OCI-LY7 (cell line): ENCODE measurements at regions not wholly inside any gene's neighbourhood (a gene's known extent, or its start where the extent isn't known, plus 50 kb on each side); places are given as distances from the start of the nearest gene placed in this dataset.

Experiments used
- EZH2phosphoT487 ChIP-seq: fragments of 200-600 bp; sonication (generic); IDR thresholded peaks from 2 replicates; pipeline ENCODE4 v1.6.1; 2018; ENCODE audit warnings: low read depth, borderline replicate concordance, mild to moderate bottlenecking, mixed run types, antibody characterized with exemption, low read length, moderate library complexity, mixed read lengths
- TF ChIP-seq, protein P1 (sequence below): fragments of 200-600 bp; sonication (generic); conservative IDR thresholded peaks from 2 replicates; pipeline ENCODE4 v1.5.1; 2014; ENCODE audit warnings: mild to moderate bottlenecking, antibody characterized with exemption, low read length, moderate library complexity, mixed read lengths

DNA sequence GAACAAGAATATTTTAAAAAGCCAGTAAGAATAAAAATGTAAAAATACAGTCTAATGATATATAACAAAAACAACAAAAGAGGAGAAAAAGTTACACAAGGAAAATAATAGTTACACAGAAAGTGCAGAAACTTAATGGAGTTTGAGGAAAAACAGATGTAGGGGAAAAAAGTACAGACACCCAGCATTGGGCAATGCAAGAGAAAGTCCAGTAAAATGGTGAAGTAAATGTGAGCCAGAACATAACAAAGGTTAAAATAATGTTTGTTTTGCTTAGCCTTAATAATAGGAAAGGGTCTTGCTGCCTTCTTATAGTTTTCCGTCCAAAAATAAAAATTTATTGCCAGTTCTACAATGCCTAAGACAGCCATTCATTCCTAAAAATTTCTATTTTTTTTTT lies 364.2 kb downstream of the NNT start:
- TF ChIP-seq, protein P1, sequence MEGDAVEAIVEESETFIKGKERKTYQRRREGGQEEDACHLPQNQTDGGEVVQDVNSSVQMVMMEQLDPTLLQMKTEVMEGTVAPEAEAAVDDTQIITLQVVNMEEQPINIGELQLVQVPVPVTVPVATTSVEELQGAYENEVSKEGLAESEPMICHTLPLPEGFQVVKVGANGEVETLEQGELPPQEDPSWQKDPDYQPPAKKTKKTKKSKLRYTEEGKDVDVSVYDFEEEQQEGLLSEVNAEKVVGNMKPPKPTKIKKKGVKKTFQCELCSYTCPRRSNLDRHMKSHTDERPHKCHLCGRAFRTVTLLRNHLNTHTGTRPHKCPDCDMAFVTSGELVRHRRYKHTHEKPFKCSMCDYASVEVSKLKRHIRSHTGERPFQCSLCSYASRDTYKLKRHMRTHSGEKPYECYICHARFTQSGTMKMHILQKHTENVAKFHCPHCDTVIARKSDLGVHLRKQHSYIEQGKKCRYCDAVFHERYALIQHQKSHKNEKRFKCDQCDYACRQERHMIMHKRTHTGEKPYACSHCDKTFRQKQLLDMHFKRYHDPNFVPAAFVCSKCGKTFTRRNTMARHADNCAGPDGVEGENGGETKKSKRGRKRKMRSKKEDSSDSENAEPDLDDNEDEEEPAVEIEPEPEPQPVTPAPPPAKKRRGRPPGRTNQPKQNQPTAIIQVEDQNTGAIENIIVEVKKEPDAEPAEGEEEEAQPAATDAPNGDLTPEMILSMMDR, result no peak
- no peak for TF ChIP-seq EZH2phosphoT487
